Activated T-helper 2 cell treated with anti-CD3 and anti-CD28 coated beads, Interferon-gamma antibody, Interleukin-2, Interleukin-4, amounts not matched to agents 10 μg/mL and 5 μg/mL and 100 μg/mL, durations not matched to agents 14 hours and 24 hours and 36 hours (primary cell): ENCODE measurements at regions not wholly inside any gene's neighbourhood (a gene's known extent, or its start where the extent isn't known, plus 50 kb on each side); places are given as distances from the start of the nearest gene placed in this dataset.
"Not testable (repeated sequence)": the region's sequence is repeated elsewhere in the genome, so short reads cannot be mapped to it uniquely, and the experiment has no call there.

ENCODE experiments used
- DNase-seq: peaks from one replicate; pipeline ENCODE4 v3.0.0; 2021; ENCODE audit warnings: low spot score
- H3K27ac Mint-ChIP-seq: one replicate; pipeline ENCODE4 v1.8.0; 2021; ENCODE audit warnings: mixed read lengths
- H3K27me3 Mint-ChIP-seq: one replicate; pipeline ENCODE4 v1.8.0; 2021; ENCODE audit warnings: low read depth, mixed read lengths
- H3K36me3 Mint-ChIP-seq: one replicate; pipeline ENCODE4 v1.8.0; 2021; ENCODE audit warnings: low read depth, mixed read lengths
- H3K4me1 Mint-ChIP-seq: one replicate; pipeline ENCODE4 v1.8.0; 2021; ENCODE audit warnings: low read depth, mixed read lengths
- H3K4me3 Mint-ChIP-seq: one replicate; pipeline ENCODE4 v1.8.0; 2021; ENCODE audit warnings: low read depth, mild to moderate bottlenecking, moderate library complexity, mixed read lengths
- H3K9me3 Mint-ChIP-seq: one replicate; pipeline ENCODE4 v1.8.0; 2021; ENCODE audit warnings: mixed read lengths
- intact Hi-C: fragments of 100-400 bp; cut with micrococcal nuclease; formaldehyde crosslinking; loops from one replicate; pipeline ENCODE4 v1.15.1; 2023

DNA sequence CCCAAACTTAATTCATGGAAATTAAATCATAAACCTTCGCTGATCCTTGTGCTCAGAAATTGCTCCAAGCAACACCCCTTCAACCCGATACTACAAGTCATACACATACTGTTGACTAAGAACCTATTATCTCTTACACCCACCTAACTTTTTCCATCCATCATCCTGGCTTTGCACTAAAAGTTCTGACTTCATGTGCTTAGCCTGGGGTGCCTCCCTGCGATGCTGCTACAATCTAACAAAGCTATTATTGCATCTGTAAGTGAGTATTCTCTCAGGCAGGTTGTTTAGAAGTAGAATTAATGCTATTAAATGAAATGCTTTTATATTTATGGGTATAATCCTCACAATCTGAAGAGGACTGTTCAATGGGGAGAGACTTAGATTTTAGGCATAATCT lies 619.8 kb downstream of the CCDC85A start:
- Mint-ChIP-seq H3K36me3 (no peaks in the 10 kb centered on the region), H3K27ac (no peak overlapping the region), H3K4me1 (no peaks in the 10 kb centered on the region), H3K4me3 (no peak overlapping the region), H3K27me3 (no peaks in the 10 kb centered on the region), H3K9me3 (peaks cover 25% of the 10 kb centered on the region)
- intact Hi-C loops, result no loop called here
- no peak for DNase-seq

DNA sequence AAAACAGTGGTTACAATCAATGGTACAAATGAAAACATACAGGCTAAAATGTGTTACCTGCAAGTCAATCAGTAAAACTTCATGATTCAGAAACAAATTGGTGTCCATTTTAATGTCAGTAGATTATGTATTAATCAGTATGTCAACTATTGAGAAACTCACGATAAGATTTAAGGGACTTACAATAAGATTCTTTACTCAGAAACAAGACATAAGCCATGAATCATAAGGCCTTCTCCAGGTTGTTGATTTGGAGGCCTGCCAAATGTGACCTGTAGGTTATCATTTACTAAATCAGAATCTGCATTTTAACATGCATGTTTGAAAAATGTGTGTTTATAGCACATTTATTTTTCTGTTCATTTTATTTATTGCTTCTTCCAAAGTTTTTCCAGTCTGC lies 623.1 kb downstream of the CCDC85A start:
- DNase-seq, result no peak
- Mint-ChIP-seq H3K4me3 (no peak overlapping the region), H3K36me3 (no peaks in the 10 kb centered on the region), H3K9me3 (peaks cover 23% of the 10 kb centered on the region), H3K27me3 (no peaks in the 10 kb centered on the region), H3K4me1 (no peaks in the 10 kb centered on the region), H3K27ac (no peak overlapping the region)
- intact Hi-C loops, result no loop called here

DNA sequence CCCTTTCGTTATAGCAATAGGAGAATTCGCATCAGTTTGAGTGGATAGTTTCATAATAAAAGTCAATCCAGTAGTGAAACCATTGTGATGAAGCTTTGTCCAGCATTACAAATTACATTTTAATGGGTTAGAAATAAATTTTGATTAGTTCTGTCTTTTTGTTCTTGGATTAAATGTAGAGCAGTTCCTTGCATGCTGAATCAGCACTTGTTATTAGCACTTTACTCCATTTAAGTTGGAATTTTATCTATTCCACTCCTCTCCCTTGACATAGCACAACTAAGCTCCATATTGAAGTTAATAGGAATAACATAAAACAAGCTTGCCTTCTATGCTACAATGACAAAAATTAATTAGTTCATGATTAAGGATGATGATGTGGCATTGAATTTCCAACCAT lies 624.1 kb downstream of the CCDC85A start:
- H3K27me3 Mint-ChIP-seq, result no peaks in the 10 kb centered on the region
- no peak for DNase-seq
- H3K4me3 Mint-ChIP-seq, result no peak overlapping the region
- intact Hi-C loops, result no loop called here
- no peak overlapping the region for H3K27ac Mint-ChIP-seq
- H3K36me3 Mint-ChIP-seq, result no peaks in the 10 kb centered on the region
- H3K9me3 Mint-ChIP-seq, result peaks cover 19% of the 10 kb centered on the region
- no peaks in the 10 kb centered on the region for H3K4me1 Mint-ChIP-seq

DNA sequence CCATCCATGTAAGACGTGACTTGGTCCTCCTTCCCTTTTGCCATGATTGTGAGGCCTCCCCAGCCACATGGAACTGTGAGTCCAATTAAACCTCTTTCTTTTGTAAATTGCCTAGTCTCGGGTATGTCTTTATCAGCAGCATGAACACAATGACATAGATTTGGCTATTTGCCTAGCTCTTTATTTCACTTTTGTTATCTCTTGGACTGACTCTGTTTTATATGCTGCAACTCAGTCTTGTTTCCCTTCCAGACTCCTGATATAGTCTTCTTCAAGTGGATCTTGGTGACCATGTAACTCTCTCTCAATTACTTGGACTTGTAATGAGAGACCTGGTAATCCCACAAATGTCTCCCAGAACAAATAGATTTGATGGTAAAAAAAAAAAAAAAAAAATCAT lies 627.6 kb downstream of the CCDC85A start:
- Mint-ChIP-seq H3K4me1 (no peaks in the 10 kb centered on the region), H3K36me3 (no peaks in the 10 kb centered on the region), H3K4me3 (no peak overlapping the region), H3K9me3 (peaks cover 18% of the 10 kb centered on the region), H3K27ac (no peak overlapping the region), H3K27me3 (no peaks in the 10 kb centered on the region)
- DNase-seq, result no peak
- intact Hi-C loops, result no loop called here

DNA sequence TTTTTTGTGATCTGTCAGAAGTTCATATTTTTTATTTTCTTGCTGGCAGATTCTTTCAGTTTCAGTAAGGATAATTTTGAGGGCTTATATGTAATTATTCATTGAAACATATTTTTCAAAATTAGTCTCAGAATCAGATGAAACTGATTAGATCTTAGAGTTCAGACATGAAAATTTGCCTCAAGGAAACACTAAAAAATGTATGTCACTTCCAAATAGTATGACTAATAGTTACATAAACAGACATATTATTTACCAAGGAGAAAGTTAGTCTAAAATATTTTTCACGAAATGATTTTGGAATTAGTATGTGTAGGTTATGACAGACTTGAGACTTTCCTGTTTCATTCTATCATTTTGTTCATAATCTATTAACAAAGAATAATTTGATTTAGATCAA lies 628.6 kb downstream of the CCDC85A start:
- Mint-ChIP-seq H3K9me3 (peaks cover 22% of the 10 kb centered on the region), H3K36me3 (no peaks in the 10 kb centered on the region), H3K4me1 (no peaks in the 10 kb centered on the region), H3K27me3 (no peaks in the 10 kb centered on the region), H3K4me3 (no peak overlapping the region), H3K27ac (no peak overlapping the region)
- intact Hi-C loops, result no loop called here
- DNase-seq, result no peak

DNA sequence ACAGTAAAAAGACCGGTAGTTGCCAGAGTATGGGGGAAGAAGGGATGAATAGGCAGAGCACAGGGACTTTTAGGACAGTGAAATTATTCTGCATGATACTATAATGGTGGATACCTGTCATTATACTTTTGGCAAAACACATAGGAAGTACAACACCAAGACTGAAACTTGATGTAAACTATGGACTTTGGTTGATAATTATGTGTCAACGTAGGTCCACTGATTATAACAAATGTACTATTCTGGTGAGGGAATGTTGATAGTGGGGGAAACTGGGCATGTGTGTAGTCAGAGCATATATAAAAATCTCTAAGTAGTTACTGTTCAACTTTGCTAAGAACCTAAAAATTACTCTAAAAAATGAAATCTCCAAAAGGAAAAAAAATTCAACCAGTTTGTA lies 629.7 kb downstream of the CCDC85A start:
- Mint-ChIP-seq H3K27ac (no peak overlapping the region), H3K4me3 (no peak overlapping the region), H3K4me1 (no peaks in the 10 kb centered on the region), H3K27me3 (no peaks in the 10 kb centered on the region), H3K36me3 (no peaks in the 10 kb centered on the region), H3K9me3 (peaks cover 24% of the 10 kb centered on the region)
- no peak for DNase-seq
- intact Hi-C loops, result no loop called here

DNA sequence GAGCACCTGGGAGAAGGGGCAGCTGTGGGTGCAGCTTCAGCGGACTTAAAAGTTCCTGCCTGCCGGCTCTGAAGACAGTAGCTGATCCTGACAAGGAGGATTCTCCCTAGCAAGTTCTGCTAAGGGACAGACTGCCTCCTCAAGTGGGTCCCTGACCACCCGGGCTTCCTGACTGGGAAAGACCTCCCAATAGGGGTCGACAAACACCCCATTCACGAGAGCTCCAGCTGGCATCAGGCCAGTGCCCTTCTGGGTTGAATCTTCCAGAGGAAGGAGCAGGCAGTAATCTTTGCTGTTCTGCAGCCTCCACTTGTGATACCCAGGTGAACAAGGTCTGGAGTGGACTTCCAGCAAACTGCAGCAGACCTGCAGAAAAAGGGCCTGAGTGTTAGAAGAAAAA lies 632.9 kb downstream of the CCDC85A start:
- H3K36me3 Mint-ChIP-seq, result no peaks in the 10 kb centered on the region
- no peak overlapping the region for H3K27ac Mint-ChIP-seq
- peaks cover 43% of the 10 kb centered on the region for H3K9me3 Mint-ChIP-seq
- DNase-seq, result no peak
- no peaks in the 10 kb centered on the region for H3K4me1 Mint-ChIP-seq
- no peak overlapping the region for H3K4me3 Mint-ChIP-seq
- H3K27me3 Mint-ChIP-seq, result no peaks in the 10 kb centered on the region
- intact Hi-C loops, result no loop called here

DNA sequence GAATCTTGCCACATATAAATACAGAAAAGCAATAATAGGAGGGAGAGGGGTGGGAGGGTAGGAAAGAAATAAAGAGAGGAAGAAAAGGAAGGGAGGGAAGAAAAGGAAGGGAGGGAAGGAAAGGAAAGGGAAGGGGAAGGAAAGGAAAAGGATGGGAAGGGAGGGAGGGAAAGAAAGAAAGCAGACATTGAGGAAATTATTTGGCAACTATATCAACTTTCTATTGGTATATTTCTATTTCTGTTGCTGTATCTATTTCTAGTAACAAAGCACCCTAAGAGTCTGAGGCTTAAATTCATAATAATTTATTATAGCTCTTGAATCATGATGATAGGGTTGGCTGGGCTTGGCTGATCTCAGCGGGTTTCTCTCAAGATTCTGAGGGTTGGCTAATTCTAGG lies 648.0 kb downstream of the CCDC85A start:
- H3K4me1 Mint-ChIP-seq, result no peaks in the 10 kb centered on the region
- no peak for DNase-seq
- peaks cover 24% of the 10 kb centered on the region for H3K9me3 Mint-ChIP-seq
- no peaks in the 10 kb centered on the region for H3K36me3 Mint-ChIP-seq
- intact Hi-C loops, result no loop called here
- H3K27me3 Mint-ChIP-seq, result no peaks in the 10 kb centered on the region
- H3K4me3 Mint-ChIP-seq, result no peak overlapping the region
- H3K27ac Mint-ChIP-seq, result no peak overlapping the region

DNA sequence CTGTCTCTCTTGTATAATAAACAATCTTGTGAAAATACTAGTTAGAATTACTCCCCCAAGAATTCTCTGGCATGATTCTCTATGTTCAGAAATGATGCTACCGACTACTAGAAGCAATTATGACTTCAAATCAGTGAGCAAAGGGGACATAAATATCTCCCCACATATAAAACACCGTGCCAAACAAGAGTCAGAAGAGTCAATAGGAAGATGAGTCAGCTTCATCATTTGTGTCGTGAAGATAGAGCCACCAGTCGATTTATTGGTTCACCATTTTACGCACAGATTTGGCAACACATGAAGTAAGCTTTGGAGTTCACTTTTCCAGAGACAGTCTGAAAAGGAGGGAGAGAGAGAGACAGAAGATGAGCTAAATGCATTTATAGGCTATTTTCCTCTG lies 650.9 kb downstream of the CCDC85A start:
- Mint-ChIP-seq H3K27me3 (no peaks in the 10 kb centered on the region), H3K9me3 (peaks cover 30% of the 10 kb centered on the region), H3K27ac (no peak overlapping the region), H3K4me1 (no peaks in the 10 kb centered on the region), H3K36me3 (no peaks in the 10 kb centered on the region), H3K4me3 (no peak overlapping the region)
- no peak for DNase-seq
- intact Hi-C loops, result no loop called here

DNA sequence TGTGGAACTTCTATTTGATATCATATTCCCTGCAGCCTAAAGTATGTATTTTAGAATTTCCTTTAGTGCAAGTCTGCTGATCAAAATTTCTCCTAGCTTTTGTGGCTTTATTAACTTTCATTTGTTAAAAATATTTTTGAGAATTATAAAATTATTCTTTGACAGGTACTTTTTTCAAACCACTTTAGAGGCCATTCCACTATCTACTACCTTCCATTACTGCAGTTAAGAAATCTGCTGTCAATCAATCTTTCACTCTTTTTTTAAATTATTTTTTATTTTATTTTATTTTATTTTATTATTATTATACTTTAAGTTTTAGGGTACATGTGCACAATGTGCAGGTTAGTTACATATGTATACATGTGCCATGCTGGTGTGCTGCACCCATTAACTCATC lies 656.2 kb downstream of the CCDC85A start:
- H3K9me3 Mint-ChIP-seq, result peaks cover 28% of the 10 kb centered on the region
- intact Hi-C loops, H3K27me3 Mint-ChIP-seq, DNase-seq, H3K36me3 Mint-ChIP-seq, H3K27ac Mint-ChIP-seq, H3K4me1 Mint-ChIP-seq, H3K4me3 Mint-ChIP-seq: not testable (repeated sequence)

DNA sequence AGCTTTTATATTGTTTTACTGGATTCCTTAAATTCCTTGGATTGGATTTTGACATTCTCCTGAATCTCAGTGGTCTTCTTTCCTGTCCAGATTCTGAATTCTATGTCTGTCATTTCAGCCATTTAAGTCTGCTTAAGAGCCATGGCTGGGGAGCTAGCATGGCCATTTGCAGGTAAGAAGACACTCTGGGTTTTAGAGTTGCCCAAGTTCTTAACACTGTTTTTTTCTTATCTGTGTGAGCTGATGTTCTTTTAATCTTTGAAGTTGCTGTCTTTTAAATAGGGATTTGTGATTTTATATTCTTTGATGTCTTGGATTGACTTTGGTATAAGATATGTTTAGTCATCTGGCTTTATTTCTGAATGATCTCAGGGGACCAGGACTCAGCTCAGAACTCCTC lies 677.2 kb downstream of the CCDC85A start:
- Mint-ChIP-seq H3K27me3 (no peaks in the 10 kb centered on the region), H3K4me1 (no peaks in the 10 kb centered on the region), H3K27ac (no peak overlapping the region), H3K4me3 (no peak overlapping the region), H3K9me3 (peaks cover 46% of the 10 kb centered on the region), H3K36me3 (no peaks in the 10 kb centered on the region)
- DNase-seq, result no peak
- intact Hi-C loops, result no loop called here

DNA sequence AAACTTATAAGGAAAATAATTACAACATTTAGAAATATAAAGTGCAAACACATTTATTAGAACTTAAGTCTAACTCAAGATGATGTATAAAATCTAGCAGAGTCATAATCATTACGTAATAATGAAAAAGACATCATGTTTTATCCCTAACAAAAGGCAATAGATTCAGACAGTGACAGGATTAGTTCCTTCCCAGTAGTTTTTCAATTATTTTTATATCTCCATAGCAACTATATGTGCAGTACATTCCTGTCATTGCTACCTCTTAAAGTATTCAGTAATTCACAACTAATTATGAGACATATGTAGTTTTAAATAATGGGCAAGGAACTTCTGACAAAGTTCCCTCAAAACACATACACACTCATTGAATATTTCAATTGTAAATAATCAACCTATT lies 687.9 kb downstream of the CCDC85A start:
- Mint-ChIP-seq H3K27ac (no peak overlapping the region), H3K9me3 (peaks cover 39% of the 10 kb centered on the region), H3K4me1 (no peaks in the 10 kb centered on the region), H3K36me3 (no peaks in the 10 kb centered on the region), H3K4me3 (no peak overlapping the region), H3K27me3 (no peaks in the 10 kb centered on the region)
- no peak for DNase-seq
- intact Hi-C loops, result no loop called here

DNA sequence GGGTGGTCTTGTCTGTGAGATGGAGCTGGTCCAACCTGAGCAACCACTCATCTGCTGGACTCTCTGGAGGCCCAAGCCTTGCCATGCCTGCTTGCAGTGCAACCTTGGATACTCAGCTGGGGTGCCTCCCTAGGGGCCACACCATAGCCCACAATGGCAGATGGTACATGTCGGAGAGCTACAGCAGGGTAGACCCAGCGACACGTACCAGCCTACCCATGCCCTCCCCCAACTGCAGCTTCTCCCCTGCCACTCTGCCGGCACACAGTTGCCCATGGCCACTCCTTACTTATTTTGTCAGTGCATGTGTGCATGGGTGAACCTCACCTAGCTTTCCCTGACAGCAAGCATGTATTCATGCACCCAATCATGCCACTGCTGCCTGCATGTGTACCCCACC lies 690.9 kb downstream of the CCDC85A start:
- no peak overlapping the region for H3K4me3 Mint-ChIP-seq
- no peaks in the 10 kb centered on the region for H3K27me3 Mint-ChIP-seq
- no peaks in the 10 kb centered on the region for H3K4me1 Mint-ChIP-seq
- H3K27ac Mint-ChIP-seq, result no peak overlapping the region
- peaks cover 39% of the 10 kb centered on the region for H3K9me3 Mint-ChIP-seq
- no peak for DNase-seq
- no peaks in the 10 kb centered on the region for H3K36me3 Mint-ChIP-seq
- intact Hi-C loops, result no loop called here

DNA sequence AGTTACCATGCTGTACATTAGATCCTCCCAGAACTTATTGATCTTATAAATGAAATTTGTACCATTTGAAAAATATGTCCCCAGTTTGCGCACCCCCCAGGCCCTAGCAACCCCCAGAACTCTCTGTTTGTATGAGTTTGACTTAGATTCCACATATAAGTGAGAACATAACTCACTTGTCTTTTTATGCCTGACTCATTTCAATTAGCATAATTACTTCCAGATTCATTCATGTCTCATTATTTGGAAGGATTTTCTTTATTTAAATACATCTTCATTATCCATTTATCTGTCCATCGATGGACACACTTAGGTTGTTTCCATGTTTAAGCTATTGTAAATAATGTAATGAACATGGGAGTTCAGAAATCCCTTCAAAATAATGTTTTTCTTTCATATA lies 705.9 kb downstream of the CCDC85A start:
- no peak overlapping the region for H3K27ac Mint-ChIP-seq
- intact Hi-C loops, result no loop called here

More for the DNA sequence above, 705.9 kb downstream of the CCDC85A start:
- Mint-ChIP-seq H3K36me3 (no peaks in the 10 kb centered on the region), H3K4me3 (no peak overlapping the region), H3K4me1 (no peaks in the 10 kb centered on the region), H3K27me3 (no peaks in the 10 kb centered on the region), H3K9me3 (peaks cover 14% of the 10 kb centered on the region)
- DNase-seq, result no peak
